ENCODE measurements at regions not wholly inside any gene's neighbourhood (a gene's known extent, or its start where the extent isn't known, plus 50 kb on each side); places are given as distances from the start of the nearest gene placed in this dataset.

- no peak for TF ChIP-seq POLR2A (IDR thresholded peaks at IDR 0.05)
- TF ChIP-seq, protein P1, sequence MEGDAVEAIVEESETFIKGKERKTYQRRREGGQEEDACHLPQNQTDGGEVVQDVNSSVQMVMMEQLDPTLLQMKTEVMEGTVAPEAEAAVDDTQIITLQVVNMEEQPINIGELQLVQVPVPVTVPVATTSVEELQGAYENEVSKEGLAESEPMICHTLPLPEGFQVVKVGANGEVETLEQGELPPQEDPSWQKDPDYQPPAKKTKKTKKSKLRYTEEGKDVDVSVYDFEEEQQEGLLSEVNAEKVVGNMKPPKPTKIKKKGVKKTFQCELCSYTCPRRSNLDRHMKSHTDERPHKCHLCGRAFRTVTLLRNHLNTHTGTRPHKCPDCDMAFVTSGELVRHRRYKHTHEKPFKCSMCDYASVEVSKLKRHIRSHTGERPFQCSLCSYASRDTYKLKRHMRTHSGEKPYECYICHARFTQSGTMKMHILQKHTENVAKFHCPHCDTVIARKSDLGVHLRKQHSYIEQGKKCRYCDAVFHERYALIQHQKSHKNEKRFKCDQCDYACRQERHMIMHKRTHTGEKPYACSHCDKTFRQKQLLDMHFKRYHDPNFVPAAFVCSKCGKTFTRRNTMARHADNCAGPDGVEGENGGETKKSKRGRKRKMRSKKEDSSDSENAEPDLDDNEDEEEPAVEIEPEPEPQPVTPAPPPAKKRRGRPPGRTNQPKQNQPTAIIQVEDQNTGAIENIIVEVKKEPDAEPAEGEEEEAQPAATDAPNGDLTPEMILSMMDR (IDR thresholded peaks at IDR 0.05) = no peak
- no peak for TF ChIP-seq POLR2AphosphoS5 (IDR thresholded peaks at IDR 0.05; ENCODE audit: insufficient read depth in 1 of 2, low read depth in 1 of 2)
These were observed 186.8 kb downstream of the ACTL7B start for GRCh38 chr9:108668938-108669335.

All from vagina (tissue), 2 donors.